GM12878 (cell line): ENCODE measurements at regions not wholly inside any gene's neighbourhood (a gene's known extent, or its start where the extent isn't known, plus 50 kb on each side); places are given as distances from the start of the nearest gene placed in this dataset.

Experiments
- ATAC-seq: fragments of 200-7000 bp; cut with Tn5 transposase; 3 replicates; pipeline ENCODE4 v1.9.1; 2020; ENCODE audit warnings: mild to moderate bottlenecking, moderate library complexity
- BruUV-seq: library from RNA; stranded (reverse); fragments of 400-500 nt; replicated peaks from 2 replicates; lab custom pipeline; 2021; lab: Mats Ljungman, UMichigan
- CTCF ChIA-PET: fragments of 300-600 bp; sonication (Branson Sonifier 250); formaldehyde crosslinking; extraction: SDS; loops from one replicate; lab custom pipeline; 2021; ENCODE audit warnings: inconsistent platforms; lab: Yijun Ruan, JAX
- POLR2A ChIA-PET: fragments of 350-600 bp; formaldehyde crosslinking; extraction: SDS; loops from one replicate; lab custom pipeline; 2021; ENCODE audit warnings: inconsistent platforms; lab: Charles Lee
- RAD21 ChIA-PET: fragments of 300-600 bp; sonication (Branson Sonifier 250); formaldehyde crosslinking; loops from one replicate; lab custom pipeline; 2023; ENCODE audit warnings: antibody characterized with exemption; ENCODE audit not compliant: unreplicated experiment; lab: Charles Lee
- SMC1A ChIA-PET: fragments of 300-600 bp; sonication (Branson Sonifier 250); formaldehyde crosslinking; loops from one replicate; lab custom pipeline; 2023; ENCODE audit not compliant: unreplicated experiment, uncharacterized antibody; lab: Charles Lee
- DNase-seq: peaks from one replicate; pipeline ENCODE4 v3.0.0-alpha.2; 2011; ENCODE audit warnings: low read depth, low spot score
- FAIRE-seq: peaks from 3 replicates; lab custom pipeline; 2011; peaks lifted over from hg19 to GRCh38; lab: Jason Lieb, UNC
- H2AFZ ChIP-seq: 2 replicates; pipeline ENCODE4 v1.6.0; 2011; ENCODE audit warnings: low read depth, low read length, control low read depth; ENCODE audit not compliant: control insufficient read depth
- H3K27ac ChIP-seq: 2 replicates; pipeline ENCODE4 v1.5.1; 2011; ENCODE audit warnings: control low read depth; ENCODE audit not compliant: control insufficient read depth, insufficient read depth
- H3K27me3 ChIP-seq, 2 experiments: replicated peaks in 1 of 2; 2 replicates each; pipeline versions ENCODE4 v1.6.0 to v1.6.1; 2011; ENCODE audit warnings: low read length in 1 of 2; ENCODE audit not compliant: control insufficient read depth in 2 of 2, insufficient read depth in 2 of 2
- H3K36me3 ChIP-seq, 2 experiments: 2 replicates each; pipeline ENCODE4 v1.5.1; 2011; ENCODE audit warnings: low read length in 1 of 2; ENCODE audit not compliant: control insufficient read depth in 2 of 2, insufficient read depth in 2 of 2
- H3K4me1 ChIP-seq: 2 replicates; pipeline ENCODE4 v1.6.1; 2011; ENCODE audit warnings: mild to moderate bottlenecking, low read length, moderate library complexity, mixed read lengths; ENCODE audit not compliant: control insufficient read depth, insufficient read depth
- H3K4me2 ChIP-seq: 2 replicates; pipeline ENCODE4 v1.6.0; 2011; ENCODE audit warnings: control low read depth; ENCODE audit not compliant: control insufficient read depth, insufficient read depth
- H3K4me3 ChIP-seq: fragments of 200-600 bp; sonication (generic); 2 replicates; pipeline ENCODE4 v1.5.1; 2016
- H3K79me2 ChIP-seq: 2 replicates; pipeline ENCODE4 v1.6.0; 2011; ENCODE audit warnings: low read length; ENCODE audit not compliant: control insufficient read depth, insufficient read depth
- H3K9ac ChIP-seq: 2 replicates; pipeline ENCODE4 v1.8.0; 2011; ENCODE audit warnings: low read length, control low read depth, mixed read lengths; ENCODE audit not compliant: control insufficient read depth, insufficient read depth
- H3K9me3 ChIP-seq: replicated peaks from 3 replicates; pipeline ENCODE4 v1.5.1; 2011; ENCODE audit warnings: mild to moderate bottlenecking, low read length; ENCODE audit not compliant: control insufficient read depth, insufficient read depth
- H4K20me1 ChIP-seq: 2 replicates; pipeline ENCODE4 v1.6.0; 2011; ENCODE audit not compliant: control insufficient read depth, insufficient read depth
- BCL11A ChIP-seq: IDR thresholded peaks from 2 replicates; pipeline ENCODE4 v1.6.1; 2011; ENCODE audit warnings: low read depth, low read length
- CHD4 ChIP-seq: fragments of 200-600 bp; sonication (generic); IDR thresholded peaks from 2 replicates; pipeline ENCODE4 v1.6.1; 2016; ENCODE audit warnings: mild to moderate bottlenecking
- EGR1 ChIP-seq, 2 experiments: IDR thresholded peaks; 1 replicate in 1 of 2; 2 replicates in 1 of 2; pipeline ENCODE4 v1.6.1; 2011 to 2012; ENCODE audit warnings: low read depth in 2 of 2, low read length in 2 of 2, borderline replicate concordance in 1 of 2, mild to moderate bottlenecking in 1 of 2, moderate library complexity in 1 of 2
- HSF1 ChIP-seq: fragments of 150-350 bp; IDR thresholded peaks from 2 replicates; pipeline ENCODE4 v1.6.1; 2014; ENCODE audit warnings: mild to moderate bottlenecking, low read depth, low read length
- IKZF2 ChIP-seq, 2 experiments: fragments of 450-650 bp; IDR thresholded peaks; 2 replicates each; pipeline ENCODE4 v1.6.1; 2017; ENCODE audit warnings: mild to moderate bottlenecking in 2 of 2, moderate library complexity in 2 of 2
- MTA2 ChIP-seq: fragments of 450-650 bp; IDR thresholded peaks from 2 replicates; pipeline ENCODE4 v1.6.1; 2016; ENCODE audit warnings: low read depth, mild to moderate bottlenecking, moderate library complexity
- PKNOX1 ChIP-seq: fragments of 450-650 bp; IDR thresholded peaks from 2 replicates; pipeline ENCODE4 v1.6.1; 2016; ENCODE audit warnings: mild to moderate bottlenecking
- SREBF1 ChIP-seq: IDR thresholded peaks from 2 replicates; pipeline ENCODE4 v1.6.1; 2012; ENCODE audit warnings: mild to moderate bottlenecking, low read length
- SUZ12 ChIP-seq: fragments of 200-600 bp; sonication (generic); IDR thresholded peaks from one replicate; pipeline ENCODE4 v1.6.1; 2018; ENCODE audit warnings: antibody characterized with exemption, mild to moderate bottlenecking; ENCODE audit not compliant: unreplicated experiment
- YBX1 ChIP-seq: fragments of 450-650 bp; IDR thresholded peaks from 2 replicates; pipeline ENCODE4 v1.6.1; 2016; ENCODE audit warnings: antibody characterized with exemption
- ZNF24 ChIP-seq: fragments of 450-650 bp; IDR thresholded peaks from 2 replicates; pipeline ENCODE4 v1.6.1; 2017; ENCODE audit warnings: antibody characterized with exemption, mild to moderate bottlenecking
- ZNF592 ChIP-seq: fragments of 450-650 bp; IDR thresholded peaks from 2 replicates; pipeline ENCODE4 v1.6.1; 2017; ENCODE audit warnings: mild to moderate bottlenecking, moderate library complexity
- WGBS: methylation state at CpG from one replicate; pipeline ENCODE4 v1.1.6; 2016; ENCODE audit warnings: low lambda C conversion rate; ENCODE audit not compliant: insufficient replicate concordance, insufficient coverage; ENCODE audit errors: missing lambda C conversion rate; 5-methylcytosine and 5-hydroxymethylcytosine counted together
- in situ Hi-C: fragments of 300-500 bp; cut with MboI; formaldehyde crosslinking; loops from 9 replicates; pipeline ENCODE4 v1.14.3; 2018; ENCODE audit warnings: mixed read lengths
- intact Hi-C: fragments of 100-400 bp; cut with micrococcal nuclease; formaldehyde crosslinking; loops from one replicate; pipeline ENCODE4 v1.14.2; 2022; ENCODE audit not compliant: unreplicated experiment

GRCh38 chr6:12635375-12635774 lies 81.2 kb upstream of the PHACTR1 start:
- no peak for ATAC-seq
- 45% methylated on average over 2 of the region's 2 CpGs for WGBS
- ChIA-PET POLR2A (interaction anchor here (1.5 kb wide), 1 partner anchor 28 kb away, joined by 4 read pairs; no protein-coding TSS in a partner anchor), SMC1A (interaction anchor here (2.0 kb wide), 1 partner anchor 10 kb away, joined by 4 read pairs; no protein-coding TSS in a partner anchor), CTCF (interaction anchor here (0.9 to 2.2 kb wide), 5 partner anchors 26 to 131 kb away, joined by 3 to 9 read pairs (median 3); no protein-coding TSS in a partner anchor), RAD21 (interaction anchor here (3.2 kb wide), 1 partner anchor 27 kb away, joined by 18 read pairs; no protein-coding TSS in a partner anchor)
- no TSS peak for BruUV-seq
- Histone ChIP-seq H3K79me2 (no peaks in the 10 kb centered on the region), H3K27me3 (no peaks in the 10 kb centered on the region), H4K20me1 (no peaks in the 10 kb centered on the region), H2AFZ (no peak overlapping the region), H3K9ac (no peak overlapping the region), H3K4me3 (no peak overlapping the region), H3K9me3 (no peaks in the 10 kb centered on the region; the same call in 1 of the 3 replicates), H3K4me1 (no peaks in the 10 kb centered on the region), H3K36me3 (no peaks in the 10 kb centered on the region), H3K27ac (no peak overlapping the region), H3K4me2 (no peak overlapping the region)
- in situ Hi-C loops (no loop called here), intact Hi-C loops (no loop called here)
- no peak for FAIRE-seq
- TF ChIP-seq HSF1 (no peak), YBX1 (no peak), ZNF592 (no peak), IKZF2 (IDR thresholded peaks at IDR 0.05) (no peak), ZNF24 (no peak), PKNOX1 (no peak), EGR1 (IDR thresholded peaks at IDR 0.05; ENCODE audit: borderline replicate concordance in 1 of 2, low read depth in 2 of 2, low read length in 2 of 2) (no peak), SREBF1 (no peak), SUZ12 (no peak), BCL11A (no peak), MTA2 (no peak), CHD4 (no peak)
- no peak for DNase-seq
